ENCODE measurements at regions not wholly inside any gene's neighbourhood (a gene's known extent, or its start where the extent isn't known, plus 50 kb on each side); places are given as distances from the start of the nearest gene placed in this dataset.

- FAIRE-seq: no peak
- no peaks in the 10 kb centered on the region for H3K4me1 ChIP-seq (ENCODE audit: control insufficient read depth in 2 of 3, insufficient read depth in 2 of 3, low read depth in 1 of 3, low read length in 3 of 3)
- no peaks in the 10 kb centered on the region for H3K36me3 ChIP-seq (ENCODE audit: control insufficient read depth in 2 of 3, insufficient read depth in 3 of 3, low read length in 3 of 3)
- intact Hi-C loops (cut with DNase I): no loop called here
- H3K27me3 ChIP-seq (ENCODE audit: control insufficient read depth, insufficient read depth, low read length): no peaks in the 10 kb centered on the region
- no peak overlapping the region for H3K27ac ChIP-seq (ENCODE audit: low read depth in 2 of 2, low read length in 2 of 2)
- no peak overlapping the region for H3K4me3 ChIP-seq (ENCODE audit: low read length in 3 of 3)
- TF ChIP-seq, protein P1, sequence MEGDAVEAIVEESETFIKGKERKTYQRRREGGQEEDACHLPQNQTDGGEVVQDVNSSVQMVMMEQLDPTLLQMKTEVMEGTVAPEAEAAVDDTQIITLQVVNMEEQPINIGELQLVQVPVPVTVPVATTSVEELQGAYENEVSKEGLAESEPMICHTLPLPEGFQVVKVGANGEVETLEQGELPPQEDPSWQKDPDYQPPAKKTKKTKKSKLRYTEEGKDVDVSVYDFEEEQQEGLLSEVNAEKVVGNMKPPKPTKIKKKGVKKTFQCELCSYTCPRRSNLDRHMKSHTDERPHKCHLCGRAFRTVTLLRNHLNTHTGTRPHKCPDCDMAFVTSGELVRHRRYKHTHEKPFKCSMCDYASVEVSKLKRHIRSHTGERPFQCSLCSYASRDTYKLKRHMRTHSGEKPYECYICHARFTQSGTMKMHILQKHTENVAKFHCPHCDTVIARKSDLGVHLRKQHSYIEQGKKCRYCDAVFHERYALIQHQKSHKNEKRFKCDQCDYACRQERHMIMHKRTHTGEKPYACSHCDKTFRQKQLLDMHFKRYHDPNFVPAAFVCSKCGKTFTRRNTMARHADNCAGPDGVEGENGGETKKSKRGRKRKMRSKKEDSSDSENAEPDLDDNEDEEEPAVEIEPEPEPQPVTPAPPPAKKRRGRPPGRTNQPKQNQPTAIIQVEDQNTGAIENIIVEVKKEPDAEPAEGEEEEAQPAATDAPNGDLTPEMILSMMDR (IDR thresholded peaks at IDR 0.05; ENCODE audit: borderline replicate concordance, extremely low read depth, insufficient read depth): no peak
- H3K9me3 ChIP-seq (ENCODE audit: control insufficient read depth in 2 of 3, insufficient read depth in 1 of 3, low read length in 3 of 3): no peaks in the 10 kb centered on the region
- no peak overlapping the region for H3K9ac ChIP-seq (ENCODE audit: low read length in 3 of 3)
- DNase-seq: no peak
Observed at GRCh38 chr16:86635176-86635876, 57.0 kb downstream of the FOXL1 start.

DNA sequence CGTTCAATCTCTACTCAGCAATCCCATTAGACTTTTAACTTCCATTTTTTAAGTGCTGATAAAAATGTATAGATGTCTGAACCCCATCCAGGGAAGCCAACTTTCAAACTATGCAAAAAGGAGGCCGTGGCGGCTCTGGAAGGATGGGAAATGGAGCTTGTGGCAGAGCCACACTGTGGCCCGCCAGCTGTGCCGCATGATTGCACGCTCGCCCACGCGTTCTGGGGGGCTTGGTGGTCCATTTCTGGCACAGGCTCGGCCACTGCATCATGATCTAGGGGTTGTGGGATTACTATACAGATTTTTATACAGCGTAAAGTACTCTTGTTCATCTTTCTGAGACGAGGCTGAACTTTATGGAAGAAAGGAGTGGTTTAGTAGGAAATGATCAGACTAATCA, 57.6 kb downstream of the FOXL1 start:
- H3K9me3 ChIP-seq (ENCODE audit: control insufficient read depth in 2 of 3, insufficient read depth in 1 of 3, low read length in 3 of 3): no peaks in the 10 kb centered on the region
- no peaks in the 10 kb centered on the region for H3K36me3 ChIP-seq (ENCODE audit: control insufficient read depth in 2 of 3, insufficient read depth in 3 of 3, low read length in 3 of 3)
- no peaks in the 10 kb centered on the region for H3K27me3 ChIP-seq (ENCODE audit: control insufficient read depth, insufficient read depth, low read length)
- TF ChIP-seq, protein P1 (IDR thresholded peaks at IDR 0.05; ENCODE audit: borderline replicate concordance, extremely low read depth, insufficient read depth): no peak
- no peak overlapping the region for H3K4me3 ChIP-seq (ENCODE audit: low read length in 3 of 3)
- no peaks in the 10 kb centered on the region for H3K4me1 ChIP-seq (ENCODE audit: control insufficient read depth in 2 of 3, insufficient read depth in 2 of 3, low read depth in 1 of 3, low read length in 3 of 3)
- no peak overlapping the region for H3K27ac ChIP-seq (ENCODE audit: low read depth in 2 of 2, low read length in 2 of 2)
- DNase-seq: no peak
- FAIRE-seq: no peak
- H3K9ac ChIP-seq (ENCODE audit: low read length in 3 of 3): no peak overlapping the region
- intact Hi-C loops (cut with DNase I): no loop called here

GRCh38 chr16:86637744-86638143, 59.4 kb downstream of the FOXL1 start:
- no peak for FAIRE-seq
- Histone ChIP-seq H3K9me3 (ENCODE audit: control insufficient read depth in 2 of 3, insufficient read depth in 1 of 3, low read length in 3 of 3) (no peaks in the 10 kb centered on the region), H3K27ac (ENCODE audit: low read depth in 2 of 2, low read length in 2 of 2) (no peak overlapping the region), H3K9ac (ENCODE audit: low read length in 3 of 3) (no peak overlapping the region), H3K36me3 (ENCODE audit: control insufficient read depth in 2 of 3, insufficient read depth in 3 of 3, low read length in 3 of 3) (no peaks in the 10 kb centered on the region), H3K4me1 (ENCODE audit: control insufficient read depth in 2 of 3, insufficient read depth in 2 of 3, low read depth in 1 of 3, low read length in 3 of 3) (no peaks in the 10 kb centered on the region), H3K4me3 (ENCODE audit: low read length in 3 of 3) (no peak overlapping the region), H3K27me3 (ENCODE audit: control insufficient read depth, insufficient read depth, low read length) (no peaks in the 10 kb centered on the region)
- TF ChIP-seq, protein P1 (IDR thresholded peaks at IDR 0.05; ENCODE audit: borderline replicate concordance, extremely low read depth, insufficient read depth): no peak
- DNase-seq: no peak
- intact Hi-C loops (cut with DNase I): no loop called here

DNA sequence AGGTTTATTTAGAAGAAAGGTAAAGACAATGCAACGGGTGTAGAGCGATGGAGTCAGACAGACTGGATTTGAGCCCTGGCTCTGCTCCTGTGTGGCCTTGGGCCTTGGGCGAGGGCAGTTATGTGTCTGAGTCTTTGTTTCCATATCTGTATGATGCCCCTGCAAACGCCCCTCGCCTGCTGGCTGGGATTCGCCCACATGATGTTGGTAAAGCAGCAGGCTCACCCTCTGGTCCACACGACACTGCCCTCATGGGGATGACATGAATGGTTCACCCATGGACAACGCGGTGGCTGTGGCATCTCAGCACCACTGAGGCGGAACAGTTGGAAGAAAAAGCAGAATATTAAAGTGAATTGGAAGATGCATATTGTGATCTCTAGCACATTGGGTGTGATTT, 60.3 kb downstream of the FOXL1 start:
- intact Hi-C loops (cut with DNase I): no loop called here
- no peaks in the 10 kb centered on the region for H3K9me3 ChIP-seq (ENCODE audit: control insufficient read depth in 2 of 3, insufficient read depth in 1 of 3, low read length in 3 of 3)
- FAIRE-seq (no peak), DNase-seq (no peak)
- no peak overlapping the region for H3K4me3 ChIP-seq (ENCODE audit: low read length in 3 of 3)
- TF ChIP-seq, protein P1 (IDR thresholded peaks at IDR 0.05; ENCODE audit: borderline replicate concordance, extremely low read depth, insufficient read depth): no peak
- no peaks in the 10 kb centered on the region for H3K36me3 ChIP-seq (ENCODE audit: control insufficient read depth in 2 of 3, insufficient read depth in 3 of 3, low read length in 3 of 3)
- H3K4me1 ChIP-seq (ENCODE audit: control insufficient read depth in 2 of 3, insufficient read depth in 2 of 3, low read depth in 1 of 3, low read length in 3 of 3): no peaks in the 10 kb centered on the region
- H3K9ac ChIP-seq (ENCODE audit: low read length in 3 of 3): no peak overlapping the region
- no peaks in the 10 kb centered on the region for H3K27me3 ChIP-seq (ENCODE audit: control insufficient read depth, insufficient read depth, low read length)
- no peak overlapping the region for H3K27ac ChIP-seq (ENCODE audit: low read depth in 2 of 2, low read length in 2 of 2)

Data from kidney (tissue), 13 donors.